ENCODE measurements at regions not wholly inside any gene's neighbourhood (a gene's known extent, or its start where the extent isn't known, plus 50 kb on each side); places are given as distances from the start of the nearest gene placed in this dataset.

- TF ChIP-seq CTCF (IDR thresholded peaks at IDR 0.05): no peak
- intact Hi-C loops (cut with DNase I; ENCODE audit: low total_unique reads): no loop called here
Observed at GRCh38 chr3:21328711-21329390, 422.2 kb downstream of the ZNF385D start.

GRCh38 chr3:21326704-21327475, 424.1 kb downstream of the ZNF385D start:
- no peak for DNase-seq
- intact Hi-C loops (cut with DNase I; ENCODE audit: low total_unique reads): no loop called here
- Histone ChIP-seq H3K36me3 (no peaks in the 10 kb centered on the region), H3K9me3 (no peaks in the 10 kb centered on the region), H3K27me3 (no peaks in the 10 kb centered on the region), H3K4me3 (no peak overlapping the region), H3K4me1 (peaks cover 0 to 13% (median 4%) of the 10 kb centered on the region in 4 donors), H3K27ac (peak overlapping the region in 1 of 2 donors; percentile 20)
- TF ChIP-seq CTCF (IDR thresholded peaks at IDR 0.05): no peak

More at GRCh38 chr3:21328711-21329390, 422.2 kb downstream of the ZNF385D start:
- Histone ChIP-seq H3K27me3 (no peaks in the 10 kb centered on the region), H3K27ac (no peak overlapping the region), H3K36me3 (no peaks in the 10 kb centered on the region), H3K4me3 (no peak overlapping the region), H3K9me3 (no peaks in the 10 kb centered on the region), H3K4me1 (peaks cover 0 to 13% (median 4%) of the 10 kb centered on the region in 4 donors)
- DNase-seq: no peak

GRCh38 chr3:21314688-21315087, 436.3 kb downstream of the ZNF385D start:
- Histone ChIP-seq H3K4me3 (no peak overlapping the region), H3K9me3 (no peaks in the 10 kb centered on the region), H3K4me1 (peaks cover 0 to 3% (median 0%) of the 10 kb centered on the region in 4 donors), H3K36me3 (no peaks in the 10 kb centered on the region), H3K27me3 (no peaks in the 10 kb centered on the region), H3K27ac (no peak overlapping the region)
- no peak for TF ChIP-seq CTCF (IDR thresholded peaks at IDR 0.05)
- DNase-seq: no peak
- intact Hi-C loops (cut with DNase I; ENCODE audit: low total_unique reads): no loop called here

GRCh38 chr3:21310891-21311290, 440.1 kb downstream of the ZNF385D start:
- DNase-seq: no peak
- H3K36me3 ChIP-seq: no peaks in the 10 kb centered on the region
- intact Hi-C loops (cut with DNase I; ENCODE audit: low total_unique reads): no loop called here
- H3K4me1 ChIP-seq: no peaks in the 10 kb centered on the region
- H3K9me3 ChIP-seq: no peaks in the 10 kb centered on the region
- H3K4me3 ChIP-seq: no peak overlapping the region
- no peaks in the 10 kb centered on the region for H3K27me3 ChIP-seq
- H3K27ac ChIP-seq: no peak overlapping the region
- TF ChIP-seq CTCF (IDR thresholded peaks at IDR 0.05): no peak

GRCh38 chr3:21310161-21310560, 440.8 kb downstream of the ZNF385D start:
- no peak for TF ChIP-seq CTCF (IDR thresholded peaks at IDR 0.05)
- H3K4me1 ChIP-seq: no peaks in the 10 kb centered on the region

More at GRCh38 chr3:21310161-21310560, 440.8 kb downstream of the ZNF385D start:
- H3K27ac ChIP-seq: no peak overlapping the region
- H3K36me3 ChIP-seq: no peaks in the 10 kb centered on the region
- intact Hi-C loops (cut with DNase I; ENCODE audit: low total_unique reads): no loop called here
- H3K4me3 ChIP-seq: no peak overlapping the region
- H3K9me3 ChIP-seq: no peaks in the 10 kb centered on the region
- DNase-seq: no peak
- H3K27me3 ChIP-seq: no peaks in the 10 kb centered on the region

Measured in tibial artery (tissue), 4 donors.